Middle frontal gyrus (tissue), 1 donor: ENCODE measurements at regions not wholly inside any gene's neighbourhood (a gene's known extent, or its start where the extent isn't known, plus 50 kb on each side); places are given as distances from the start of the nearest gene placed in this dataset.
"Not testable (repeated sequence)": the region's sequence is repeated elsewhere in the genome, so short reads cannot be mapped to it uniquely, and the experiment has no call there.

ENCODE experiments used
- DNase-seq: peaks from one replicate; pipeline ENCODE4 v3.0.0-alpha.2; 2015; ENCODE audit warnings: low spot score; ENCODE audit errors: extremely low spot score

DNA sequence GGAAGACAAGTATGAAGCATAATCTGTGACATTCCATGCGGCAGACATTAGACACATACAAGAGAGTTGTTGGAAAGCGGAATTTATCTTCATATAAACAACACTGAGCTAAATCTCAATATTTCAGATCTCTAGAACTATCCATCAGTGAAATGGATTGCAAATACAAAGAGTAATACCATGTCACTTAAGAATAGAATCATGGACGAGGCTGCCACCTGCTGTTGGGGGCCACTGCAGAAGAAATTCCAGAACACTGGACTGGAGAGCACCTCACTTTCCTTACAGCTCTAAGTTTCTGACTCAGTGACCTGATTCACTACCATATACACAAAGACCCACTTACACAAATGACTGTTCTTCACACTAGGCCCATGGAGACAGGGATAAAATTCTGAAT lies 346.7 kb downstream of the OR4F29 start:
- DNase-seq: not testable (repeated sequence)

DNA sequence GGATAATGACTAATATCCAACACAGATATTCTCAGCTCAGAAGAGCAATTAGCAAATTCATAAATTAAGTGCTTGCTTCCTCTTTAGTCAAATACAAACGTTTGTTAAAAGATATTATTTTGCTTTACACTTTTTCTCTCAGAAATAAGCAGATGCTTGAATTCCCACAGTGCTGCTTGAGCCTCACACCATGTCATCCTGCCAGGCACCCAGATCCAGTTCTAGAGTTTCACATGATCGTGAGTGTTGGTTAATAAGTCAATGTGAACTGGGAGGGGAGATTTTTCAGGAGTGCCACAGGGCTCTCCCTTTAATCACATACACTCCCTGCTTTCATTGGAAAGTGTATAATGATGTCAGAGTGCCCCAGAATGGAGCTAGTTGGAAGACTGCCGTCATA lies 352.0 kb downstream of the OR4F29 start:
- not testable (repeated sequence) for DNase-seq

DNA sequence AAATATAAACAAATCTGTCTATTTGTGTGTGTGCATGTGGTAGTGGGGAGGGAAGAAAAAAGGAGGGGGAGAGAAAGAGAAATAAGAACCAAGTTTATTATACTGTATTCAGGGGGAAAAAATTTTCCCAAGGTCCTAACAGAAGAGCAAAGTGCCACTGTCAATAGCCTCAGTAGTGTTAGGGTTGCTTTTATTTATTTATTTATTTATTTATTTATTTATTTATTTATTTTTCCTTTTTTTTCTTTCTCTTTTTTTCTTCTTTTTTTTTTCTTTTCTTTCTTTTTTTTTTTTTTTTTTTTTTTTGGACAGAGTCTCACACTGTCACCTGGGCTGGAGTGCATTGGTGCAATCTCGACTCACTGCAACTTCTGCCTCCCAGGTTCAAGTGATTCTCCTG lies 352.7 kb downstream of the OR4F29 start:
- not testable (repeated sequence) for DNase-seq

DNA sequence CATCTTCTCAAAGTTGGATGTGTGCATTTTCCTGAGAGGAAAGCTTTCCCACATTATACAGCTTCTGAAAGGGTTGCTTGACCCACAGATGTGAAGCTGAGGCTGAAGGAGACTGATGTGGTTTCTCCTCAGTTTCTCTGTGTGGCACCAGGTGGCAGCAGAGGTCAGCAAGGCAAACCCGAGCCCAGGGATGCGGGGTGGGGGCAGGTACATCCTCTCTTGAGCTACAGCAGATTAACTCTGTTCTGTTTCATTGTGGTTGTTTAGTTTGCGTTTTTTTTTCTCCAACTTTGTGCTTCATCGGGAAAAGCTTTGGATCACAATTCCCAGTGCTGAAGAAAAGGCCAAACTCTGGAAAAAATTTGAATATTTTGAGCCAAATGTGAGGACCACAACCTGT lies 360.2 kb downstream of the OR4F29 start:
- DNase-seq: not testable (repeated sequence)

DNA sequence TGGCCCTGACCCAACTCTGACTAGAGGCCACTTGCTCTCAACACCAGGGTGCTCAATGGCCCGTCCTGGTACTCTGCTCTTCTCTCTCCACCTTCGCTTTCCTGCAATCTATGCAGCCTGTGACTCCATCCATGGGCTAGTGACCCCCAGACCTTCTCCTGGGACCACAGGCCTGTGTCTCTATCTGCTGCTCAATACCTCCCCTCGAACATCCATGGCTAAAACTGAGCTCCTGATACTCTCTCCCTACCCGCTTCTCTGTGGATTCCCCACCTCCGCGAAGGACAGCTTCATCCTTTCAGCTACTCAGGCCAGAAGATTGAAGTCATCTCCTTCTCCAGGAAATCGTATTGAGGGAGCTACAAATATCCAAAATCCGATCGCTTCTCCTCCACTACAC lies 363.4 kb downstream of the OR4F29 start:
- DNase-seq: not testable (repeated sequence)

DNA sequence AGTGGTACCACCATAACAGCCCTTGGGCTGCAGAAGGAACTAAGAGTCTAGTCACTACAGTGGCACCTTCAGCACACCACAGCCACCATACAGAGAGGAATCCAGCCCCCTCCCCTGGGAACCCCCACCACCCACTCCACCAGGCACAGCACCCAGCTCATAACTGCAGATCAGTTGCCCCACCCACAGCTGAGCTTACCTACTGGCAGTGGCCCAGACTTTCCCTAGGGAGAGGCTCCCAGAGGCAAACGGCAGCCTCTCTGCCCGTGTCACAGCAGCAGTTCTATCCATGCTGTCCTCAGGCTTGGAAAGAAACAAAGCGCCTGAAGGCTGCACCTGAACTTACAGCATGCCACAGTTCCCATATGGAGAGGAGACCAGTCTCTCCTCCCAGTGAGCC lies 372.3 kb downstream of the OR4F29 start:
- DNase-seq: not testable (repeated sequence)

DNA sequence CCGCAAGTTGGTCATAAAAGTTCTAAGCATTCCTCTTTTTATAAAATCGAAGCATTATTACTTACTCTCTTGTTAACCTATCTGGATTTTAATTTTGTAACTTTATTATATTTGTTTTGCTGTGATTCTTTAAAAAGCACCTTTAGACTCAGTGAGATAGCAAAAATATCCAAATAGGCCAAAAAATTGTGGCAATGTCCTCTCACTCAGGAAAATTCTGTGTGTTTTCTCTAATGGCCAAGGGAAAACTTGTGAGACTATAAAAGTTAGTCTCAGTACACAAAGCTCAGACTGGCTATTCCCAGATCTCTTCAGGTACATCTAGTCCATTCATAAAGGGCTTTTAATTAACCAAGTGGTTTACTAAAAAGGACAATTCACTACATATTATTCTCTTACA lies 386.4 kb downstream of the OR4F29 start, which contains the start of gene OR4F5:
OR4F5 (plus strand) TSS at position 301 of the 400 bp plus-strand sequence.
- DNase-seq: not testable (repeated sequence)

DNA sequence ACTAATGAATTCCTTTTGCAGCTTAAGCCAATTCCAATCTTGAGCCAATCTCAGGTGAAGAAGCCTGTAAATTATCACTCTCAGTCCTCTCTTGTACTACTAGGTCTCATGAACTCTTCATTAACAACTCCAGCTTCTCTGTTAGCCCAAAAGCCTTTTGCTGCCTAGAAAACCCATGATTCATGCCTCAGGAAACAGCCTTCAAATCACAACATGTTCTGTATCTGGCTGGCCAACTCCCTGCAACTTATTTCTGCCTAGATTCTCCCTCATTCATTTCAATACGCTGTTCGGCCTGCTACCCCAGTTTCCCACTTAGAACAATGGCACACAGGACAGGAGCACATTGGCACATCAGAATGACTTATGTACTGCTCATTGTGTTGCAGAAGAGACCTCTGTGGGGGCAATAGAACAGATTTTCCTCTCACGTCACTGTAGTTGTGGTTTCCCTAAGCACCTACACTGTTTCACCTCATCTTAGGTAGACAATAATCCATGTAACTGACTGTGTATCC lies 395.4 kb downstream of the OR4F29 start:
- not testable (repeated sequence) for DNase-seq

DNA sequence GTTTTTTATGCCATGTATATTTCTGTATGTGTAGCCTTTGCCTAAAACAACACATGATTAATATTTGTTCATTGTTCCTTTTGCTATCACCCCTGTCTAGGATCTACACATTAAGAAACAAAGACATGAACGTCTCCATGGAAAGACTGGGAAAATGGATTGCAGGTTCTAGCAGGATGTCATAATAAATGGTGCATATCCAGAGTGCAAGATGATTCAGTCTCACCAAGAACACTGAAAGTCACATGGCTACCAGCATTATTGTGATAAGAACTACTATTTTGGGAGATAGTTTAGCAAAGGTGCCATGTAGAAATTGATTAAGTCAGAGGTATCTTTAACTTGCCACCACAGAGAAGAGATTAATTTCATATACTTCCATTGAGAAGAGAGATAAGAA lies 398.3 kb downstream of the OR4F29 start:
- not testable (repeated sequence) for DNase-seq

DNA sequence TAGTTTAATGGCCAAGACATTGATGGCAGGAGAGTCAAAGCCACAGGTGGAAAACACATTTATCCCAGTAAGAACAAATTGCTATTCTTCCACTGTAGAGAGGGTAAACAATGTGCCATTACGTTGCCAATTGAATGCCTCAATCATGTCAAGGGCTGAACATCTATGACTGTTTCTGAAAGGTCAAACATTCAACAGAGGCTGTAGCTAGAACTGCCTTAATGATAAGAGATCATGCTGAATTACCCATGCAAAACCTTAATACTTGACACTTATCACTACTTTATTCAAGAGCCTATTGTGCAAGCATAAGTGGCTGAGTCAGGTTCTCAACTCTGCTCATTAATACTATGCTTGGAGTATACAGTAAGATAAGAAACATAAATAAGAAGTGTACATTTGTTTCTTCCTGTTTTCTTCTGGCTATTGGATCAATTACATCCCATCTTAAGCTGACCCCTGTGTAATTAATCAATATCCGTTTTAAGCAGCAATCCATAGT lies 409.5 kb downstream of the OR4F29 start:
- not testable (repeated sequence) for DNase-seq

DNA sequence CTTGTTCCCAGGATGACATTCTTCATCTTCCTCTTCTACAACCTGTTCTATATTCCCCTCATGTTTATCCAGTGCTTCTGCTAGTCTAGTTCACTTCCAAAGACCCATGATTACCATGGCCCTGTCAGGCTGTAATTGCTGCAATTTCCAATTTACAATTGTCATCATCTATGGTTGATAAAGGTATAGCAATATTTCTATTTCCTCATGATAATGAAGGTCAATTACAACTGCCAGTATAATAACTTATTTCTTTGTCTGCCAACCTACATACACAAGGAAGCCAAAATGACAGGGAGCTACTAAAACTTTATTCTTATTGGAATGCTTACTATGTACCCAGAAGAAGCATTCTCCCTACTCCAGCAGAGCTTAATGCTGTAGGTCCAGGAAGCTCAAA lies 410.3 kb downstream of the OR4F29 start:
- DNase-seq: not testable (repeated sequence)

DNA sequence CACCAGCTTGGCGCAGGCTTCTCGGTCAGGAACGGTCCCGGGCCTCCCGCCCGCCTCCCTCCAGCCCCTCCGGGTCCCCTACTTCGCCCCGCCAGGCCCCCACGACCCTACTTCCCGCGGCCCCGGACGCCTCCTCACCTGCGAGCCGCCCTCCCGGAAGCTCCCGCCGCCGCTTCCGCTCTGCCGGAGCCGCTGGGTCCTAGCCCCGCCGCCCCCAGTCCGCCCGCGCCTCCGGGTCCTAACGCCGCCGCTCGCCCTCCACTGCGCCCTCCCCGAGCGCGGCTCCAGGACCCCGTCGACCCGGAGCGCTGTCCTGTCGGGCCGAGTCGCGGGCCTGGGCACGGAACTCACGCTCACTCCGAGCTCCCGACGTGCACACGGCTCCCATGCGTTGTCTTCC lies 422.3 kb downstream of the OR4F29 start:
- not testable (repeated sequence) for DNase-seq

DNA sequence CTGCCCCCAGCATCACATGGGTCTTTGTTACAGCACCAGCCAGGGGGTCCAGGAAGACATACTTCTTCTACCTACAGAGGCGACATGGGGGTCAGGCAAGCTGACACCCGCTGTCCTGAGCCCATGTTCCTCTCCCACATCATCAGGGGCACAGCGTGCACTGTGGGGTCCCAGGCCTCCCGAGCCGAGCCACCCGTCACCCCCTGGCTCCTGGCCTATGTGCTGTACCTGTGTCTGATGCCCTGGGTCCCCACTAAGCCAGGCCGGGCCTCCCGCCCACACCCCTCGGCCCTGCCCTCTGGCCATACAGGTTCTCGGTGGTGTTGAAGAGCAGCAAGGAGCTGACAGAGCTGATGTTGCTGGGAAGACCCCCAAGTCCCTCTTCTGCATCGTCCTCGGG lies 434.2 kb downstream of the OR4F29 start:
- not testable (repeated sequence) for DNase-seq

DNA sequence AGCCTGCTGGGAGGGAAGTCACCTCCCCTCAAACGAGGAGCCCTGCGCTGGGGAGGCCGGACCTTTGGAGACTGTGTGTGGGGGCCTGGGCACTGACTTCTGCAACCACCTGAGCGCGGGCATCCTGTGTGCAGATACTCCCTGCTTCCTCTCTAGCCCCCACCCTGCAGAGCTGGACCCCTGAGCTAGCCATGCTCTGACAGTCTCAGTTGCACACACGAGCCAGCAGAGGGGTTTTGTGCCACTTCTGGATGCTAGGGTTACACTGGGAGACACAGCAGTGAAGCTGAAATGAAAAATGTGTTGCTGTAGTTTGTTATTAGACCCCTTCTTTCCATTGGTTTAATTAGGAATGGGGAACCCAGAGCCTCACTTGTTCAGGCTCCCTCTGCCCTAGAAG lies 435.5 kb downstream of the OR4F29 start:
- not testable (repeated sequence) for DNase-seq

DNA sequence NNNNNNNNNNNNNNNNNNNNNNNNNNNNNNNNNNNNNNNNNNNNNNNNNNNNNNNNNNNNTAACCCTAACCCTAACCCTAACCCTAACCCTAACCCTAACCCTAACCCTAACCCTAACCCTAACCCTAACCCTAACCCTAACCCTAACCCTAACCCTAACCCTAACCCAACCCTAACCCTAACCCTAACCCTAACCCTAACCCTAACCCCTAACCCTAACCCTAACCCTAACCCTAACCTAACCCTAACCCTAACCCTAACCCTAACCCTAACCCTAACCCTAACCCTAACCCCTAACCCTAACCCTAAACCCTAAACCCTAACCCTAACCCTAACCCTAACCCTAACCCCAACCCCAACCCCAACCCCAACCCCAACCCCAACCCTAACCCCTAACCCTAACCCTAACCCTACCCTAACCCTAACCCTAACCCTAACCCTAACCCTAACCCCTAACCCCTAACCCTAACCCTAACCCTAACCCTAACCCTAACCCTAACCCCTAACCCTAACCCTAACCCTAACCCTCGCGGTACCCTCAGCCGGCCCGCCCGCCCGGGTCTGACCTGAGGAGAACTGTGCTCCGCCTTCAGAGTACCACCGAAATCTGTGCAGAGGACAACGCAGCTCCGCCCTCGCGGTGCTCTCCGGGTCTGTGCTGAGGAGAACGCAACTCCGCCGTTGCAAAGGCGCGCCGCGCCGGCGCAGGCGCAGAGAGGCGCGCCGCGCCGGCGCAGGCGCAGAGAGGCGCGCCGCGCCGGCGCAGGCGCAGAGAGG lies 441.3 kb downstream of the OR4F29 start:
- not testable (repeated sequence) for DNase-seq
